Epithelial cell of prostate (primary cell): ENCODE measurements at regions not wholly inside any gene's neighbourhood (a gene's known extent, or its start where the extent isn't known, plus 50 kb on each side); places are given as distances from the start of the nearest gene placed in this dataset.
"Not testable (repeated sequence)": the region's sequence is repeated elsewhere in the genome, so short reads cannot be mapped to it uniquely, and the experiment has no call there.

ENCODE experiments used
- DNase-seq: peaks from one replicate; pipeline ENCODE4 v3.0.0-alpha.2; 2011; ENCODE audit warnings: low read depth, low spot score
- H3K27ac ChIP-seq: fragments of 450-650 bp; 2 replicates; pipeline ENCODE4 v1.5.1; 2017; ENCODE audit warnings: mild to moderate bottlenecking

GRCh38 chr4:12963291-12963690 lies 520.8 kb downstream of the RAB28 start:
- DNase-seq, result no peak
- H3K27ac ChIP-seq, result no peak overlapping the region

- no peak overlapping the region for H3K27ac ChIP-seq
- no peak for DNase-seq
These were observed 522.4 kb downstream of the RAB28 start for GRCh38 chr4:12961713-12962112.

- no peak for DNase-seq
- no peak overlapping the region for H3K27ac ChIP-seq
These were observed 525.7 kb downstream of the RAB28 start for GRCh38 chr4:12958436-12958835.

GRCh38 chr4:12957108-12957507 lies 527.0 kb downstream of the RAB28 start:
- DNase-seq, result no peak

GRCh38 chr4:12956026-12956425 lies 528.1 kb downstream of the RAB28 start:
- DNase-seq, result no peak
- no peak overlapping the region for H3K27ac ChIP-seq

More at GRCh38 chr4:12957108-12957507, 527.0 kb downstream of the RAB28 start:
- H3K27ac ChIP-seq, result no peak overlapping the region

- no peak overlapping the region for H3K27ac ChIP-seq
- no peak for DNase-seq
These were observed 534.2 kb downstream of the RAB28 start for GRCh38 chr4:12949719-12950490.

GRCh38 chr4:12943069-12943468 lies 541.1 kb downstream of the RAB28 start:
- DNase-seq, result no peak
- no peak overlapping the region for H3K27ac ChIP-seq

- no peak for DNase-seq
- H3K27ac ChIP-seq, result no peak overlapping the region
These were observed 550.3 kb downstream of the RAB28 start for GRCh38 chr4:12933760-12934221.

GRCh38 chr4:12932203-12932788 lies 551.8 kb downstream of the RAB28 start:
- no peak for DNase-seq
- no peak overlapping the region for H3K27ac ChIP-seq

- no peak overlapping the region for H3K27ac ChIP-seq
- no peak for DNase-seq
These were observed 554.4 kb downstream of the RAB28 start for GRCh38 chr4:12929784-12930183.

- H3K27ac ChIP-seq, result no peak overlapping the region
- no peak for DNase-seq
These were observed 555.4 kb downstream of the RAB28 start for GRCh38 chr4:12928751-12929150.

- no peak for DNase-seq
These were observed 557.7 kb downstream of the RAB28 start for GRCh38 chr4:12926189-12927066.

GRCh38 chr4:12924728-12925320 lies 559.3 kb downstream of the RAB28 start:
- DNase-seq, result no peak
- H3K27ac ChIP-seq, result no peak overlapping the region

More at GRCh38 chr4:12926189-12927066, 557.7 kb downstream of the RAB28 start:
- H3K27ac ChIP-seq, result no peak overlapping the region

GRCh38 chr4:12924253-12924652 lies 559.9 kb downstream of the RAB28 start:
- H3K27ac ChIP-seq, result no peak overlapping the region
- no peak for DNase-seq

- DNase-seq, result no peak
- no peak overlapping the region for H3K27ac ChIP-seq
These were observed 571.2 kb downstream of the RAB28 start for GRCh38 chr4:12912896-12913418.

- DNase-seq, result no peak
- no peak overlapping the region for H3K27ac ChIP-seq
These were observed 572.3 kb downstream of the RAB28 start for GRCh38 chr4:12911750-12912358.

GRCh38 chr4:12903640-12904039 lies 580.5 kb downstream of the RAB28 start:
- DNase-seq, H3K27ac ChIP-seq: not testable (repeated sequence)

GRCh38 chr4:12902735-12903134 lies 581.4 kb downstream of the RAB28 start:
- H3K27ac ChIP-seq, result no peak overlapping the region
- no peak for DNase-seq

- H3K27ac ChIP-seq, result no peak overlapping the region
- DNase-seq, result no peak
These were observed 586.2 kb downstream of the RAB28 start for GRCh38 chr4:12897954-12898353.

GRCh38 chr4:12894062-12894461 lies 590.1 kb downstream of the RAB28 start:
- DNase-seq, result no peak
- H3K27ac ChIP-seq, result no peak overlapping the region
